NB4 (cell line): ENCODE measurements at regions not wholly inside any gene's neighbourhood (a gene's known extent, or its start where the extent isn't known, plus 50 kb on each side); places are given as distances from the start of the nearest gene placed in this dataset.

Source experiments
- CTCF ChIP-seq: IDR thresholded peaks from one replicate; pipeline ENCODE4 v1.5.1; 2012; ENCODE audit warnings: low read depth, low read length
- MAX ChIP-seq: IDR thresholded peaks from 2 replicates; pipeline ENCODE4 v1.6.1; 2011; ENCODE audit warnings: low read depth, low read length
- MYC ChIP-seq: IDR thresholded peaks from 2 replicates; pipeline ENCODE4 v1.6.1; 2011; ENCODE audit warnings: low read depth, low read length
- POLR2A ChIP-seq: IDR thresholded peaks from 2 replicates; pipeline ENCODE4 v1.6.1; 2011; ENCODE audit warnings: mild to moderate bottlenecking; ENCODE audit not compliant: insufficient read length; ENCODE audit errors: extremely low read depth

GRCh38 chr7:39808796-39809481 lies 141.1 kb upstream of the CDK13 start:
- TF ChIP-seq POLR2A (no peak), CTCF (no peak), MYC (no peak), MAX (no peak)
